ENCODE measurements at regions not wholly inside any gene's neighbourhood (a gene's known extent, or its start where the extent isn't known, plus 50 kb on each side); places are given as distances from the start of the nearest gene placed in this dataset.
"Not testable (repeated sequence)": the region's sequence is repeated elsewhere in the genome, so short reads cannot be mapped to it uniquely, and the experiment has no call there.

DNA sequence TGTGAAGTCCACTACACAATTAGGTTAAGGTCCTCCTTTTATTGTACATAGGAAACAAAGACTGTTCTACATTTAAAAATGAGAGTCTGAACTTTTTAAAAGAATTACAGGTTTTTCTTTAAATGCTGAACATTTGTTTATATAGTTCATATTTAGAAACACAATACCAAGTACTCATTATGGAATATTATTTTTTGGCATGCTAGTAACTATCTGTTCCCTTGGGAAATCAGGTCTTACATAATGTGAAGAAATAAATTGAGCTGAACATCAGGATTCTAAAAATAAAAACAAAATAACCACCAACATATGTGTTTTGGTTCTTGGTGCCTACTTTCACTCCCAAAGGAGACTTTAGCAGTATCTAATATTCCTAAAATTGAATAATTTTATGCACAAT is 230.5 kb upstream of the IZUMO3 start:
- no peak for ATAC-seq (replicated peaks; ENCODE audit: extremely low read depth, poor library complexity, severe bottlenecking)
- Mint-ChIP-seq H3K4me3 (no peak overlapping the region), H3K27ac (ENCODE audit: low read depth) (no peak overlapping the region), H3K27me3 (no peaks in the 10 kb centered on the region), H3K36me3 (ENCODE audit: insufficient read depth) (no peaks in the 10 kb centered on the region), H3K9me3 (peaks cover 22% of the 10 kb centered on the region), H3K4me1 (no peaks in the 10 kb centered on the region)
- no peak for DNase-seq (ENCODE audit: low spot score in 2 of 2)

DNA sequence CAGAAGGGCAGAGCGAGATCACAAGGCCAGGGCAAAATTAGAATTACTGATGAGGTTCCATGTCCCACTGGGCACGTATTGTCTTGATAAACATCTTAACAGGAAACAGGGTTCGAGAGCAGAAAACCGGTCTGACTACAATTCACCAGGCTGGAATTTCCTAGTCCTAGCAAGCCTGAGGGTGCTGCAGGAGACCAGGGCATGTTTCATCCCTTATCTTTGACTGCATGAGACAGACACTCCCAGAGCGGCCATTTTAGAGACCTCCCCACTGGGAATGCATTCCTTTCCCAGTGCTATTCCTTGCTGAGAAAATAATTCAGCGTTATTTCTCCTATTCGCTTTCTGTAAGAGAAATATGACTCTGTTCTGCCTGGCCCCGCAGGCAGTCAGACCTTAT is 228.5 kb upstream of the IZUMO3 start:
- peaks cover 16% of the 10 kb centered on the region for H3K9me3 Mint-ChIP-seq
- H3K27ac Mint-ChIP-seq (ENCODE audit: low read depth); H3K4me1 Mint-ChIP-seq; ATAC-seq (replicated peaks; ENCODE audit: extremely low read depth, poor library complexity, severe bottlenecking); H3K4me3 Mint-ChIP-seq; H3K36me3 Mint-ChIP-seq (ENCODE audit: insufficient read depth); H3K27me3 Mint-ChIP-seq; DNase-seq (ENCODE audit: low spot score in 2 of 2): not testable (repeated sequence)

DNA sequence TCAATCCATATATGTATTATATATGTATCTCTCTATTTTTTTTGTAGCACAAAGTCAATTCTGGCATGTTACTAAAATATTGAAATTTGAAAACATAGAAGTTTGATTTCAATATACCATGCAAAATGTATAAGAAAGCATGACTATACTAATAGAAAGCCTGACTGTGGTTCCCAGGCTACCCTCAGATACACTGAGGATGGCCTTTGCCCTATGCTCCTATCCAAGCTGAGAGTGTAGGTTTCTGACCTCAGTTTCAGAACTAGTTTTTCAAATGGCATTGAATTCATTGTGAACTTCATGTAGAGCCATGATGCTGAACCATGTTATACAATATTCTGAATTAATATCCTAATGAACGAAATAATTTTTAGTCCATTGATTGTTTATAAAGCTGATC is 220.4 kb upstream of the IZUMO3 start:
- DNase-seq (ENCODE audit: low spot score in 2 of 2) (no peak), ATAC-seq (replicated peaks; ENCODE audit: extremely low read depth, poor library complexity, severe bottlenecking) (no peak)
- no peak overlapping the region for H3K4me3 Mint-ChIP-seq
- peaks cover 18% of the 10 kb centered on the region for H3K9me3 Mint-ChIP-seq
- no peaks in the 10 kb centered on the region for H3K36me3 Mint-ChIP-seq (ENCODE audit: insufficient read depth)
- H3K27me3 Mint-ChIP-seq: no peaks in the 10 kb centered on the region
- no peaks in the 10 kb centered on the region for H3K4me1 Mint-ChIP-seq
- no peak overlapping the region for H3K27ac Mint-ChIP-seq (ENCODE audit: low read depth)

DNA sequence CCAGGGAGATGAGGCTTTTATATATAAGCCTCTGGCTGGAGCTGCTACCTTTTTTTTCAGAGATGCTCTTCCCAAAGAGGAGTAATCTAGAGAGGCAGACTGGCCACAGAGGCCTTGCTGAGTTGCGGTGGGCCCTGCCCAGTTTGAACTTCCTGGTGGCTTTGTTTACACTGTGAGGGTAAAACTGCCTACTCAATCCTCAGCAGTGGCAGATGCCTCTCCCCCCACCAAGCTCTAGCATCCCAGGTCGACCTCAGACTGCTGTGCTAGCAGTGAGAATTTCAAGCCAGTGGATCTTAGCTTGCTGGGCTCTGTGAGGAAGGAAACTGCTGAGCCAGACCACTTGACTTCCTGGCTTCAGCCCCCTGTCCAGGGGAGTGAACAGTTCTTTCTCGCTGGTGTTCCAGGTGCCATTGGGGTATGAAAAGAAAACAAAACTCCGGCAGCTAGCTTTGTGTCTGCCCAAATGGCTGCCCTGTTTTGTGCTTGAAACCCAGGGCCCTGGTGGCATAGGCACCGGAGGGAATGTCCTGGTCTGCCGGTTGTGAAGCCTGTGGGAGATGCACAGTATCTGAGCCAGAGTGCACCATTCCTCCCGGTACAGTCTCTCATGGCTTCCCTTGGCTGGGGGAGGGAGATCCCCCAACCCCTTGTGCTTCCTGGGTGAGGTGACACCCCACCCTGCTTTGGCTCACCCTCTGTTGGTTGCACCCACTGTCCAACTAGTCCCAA is 219.5 kb upstream of the IZUMO3 start:
- no peak for ATAC-seq (replicated peaks; ENCODE audit: extremely low read depth, poor library complexity, severe bottlenecking)
- Mint-ChIP-seq H3K4me1 (no peaks in the 10 kb centered on the region), H3K27me3 (no peaks in the 10 kb centered on the region), H3K27ac (ENCODE audit: low read depth) (no peak overlapping the region), H3K36me3 (ENCODE audit: insufficient read depth) (no peaks in the 10 kb centered on the region), H3K4me3 (no peak overlapping the region), H3K9me3 (peaks cover 25% of the 10 kb centered on the region)
- no peak for DNase-seq (ENCODE audit: low spot score in 2 of 2)

DNA sequence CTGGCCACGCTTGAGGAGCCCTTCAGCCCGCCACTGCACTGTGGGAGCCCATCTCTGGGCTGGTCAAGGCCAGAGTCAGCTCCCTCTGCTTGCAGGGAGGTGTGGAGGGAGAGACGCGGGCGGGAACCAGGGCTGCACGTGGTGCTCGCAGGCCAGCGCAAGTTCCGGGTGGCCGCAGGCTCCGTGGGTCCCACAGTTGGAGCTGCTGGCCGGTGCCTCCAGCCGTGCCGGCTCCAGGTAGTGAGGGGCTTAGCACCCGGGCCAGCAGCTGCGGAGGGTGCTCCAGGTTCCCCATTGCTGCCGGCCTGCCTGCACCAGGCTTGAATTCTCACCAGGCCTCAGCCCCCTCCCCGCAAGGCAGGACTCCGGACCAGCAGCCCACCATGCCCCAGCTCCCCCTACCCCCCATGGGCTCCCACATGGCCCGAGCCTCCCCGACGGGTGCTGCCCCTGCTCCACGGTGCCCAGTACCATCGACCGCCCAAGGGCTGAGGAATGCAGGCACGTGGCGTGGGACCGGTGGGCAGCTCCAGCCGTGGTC is 192.8 kb upstream of the IZUMO3 start:
- DNase-seq (ENCODE audit: low spot score in 2 of 2) (no peak), ATAC-seq (replicated peaks; ENCODE audit: extremely low read depth, poor library complexity, severe bottlenecking) (no peak)
- Mint-ChIP-seq H3K4me1 (no peaks in the 10 kb centered on the region), H3K27ac (ENCODE audit: low read depth) (no peak overlapping the region), H3K27me3 (no peaks in the 10 kb centered on the region), H3K36me3 (ENCODE audit: insufficient read depth) (no peaks in the 10 kb centered on the region), H3K4me3 (no peak overlapping the region), H3K9me3 (peaks cover 11% of the 10 kb centered on the region)

DNA sequence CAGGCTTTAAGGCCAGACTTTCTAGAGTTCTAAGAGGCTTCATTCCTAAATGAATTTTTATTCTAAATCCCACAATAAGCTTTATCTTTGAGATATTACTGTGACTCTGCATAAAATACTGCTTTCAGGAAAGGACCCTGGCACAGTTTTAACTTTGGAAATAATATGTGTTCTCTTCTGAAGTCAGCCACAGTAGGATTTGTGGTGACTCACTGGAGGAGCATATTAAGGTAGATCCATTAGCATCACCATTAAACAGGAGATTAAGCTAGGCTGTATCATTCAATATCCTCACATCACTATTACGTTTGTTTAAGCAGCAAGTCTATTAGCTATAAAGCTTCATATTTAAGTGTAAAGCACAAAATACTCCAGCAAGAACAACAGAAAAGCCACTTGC is 186.1 kb upstream of the IZUMO3 start:
- DNase-seq (ENCODE audit: low spot score in 2 of 2) (no peak), ATAC-seq (replicated peaks; ENCODE audit: extremely low read depth, poor library complexity, severe bottlenecking) (no peak)
- H3K4me1 Mint-ChIP-seq: no peaks in the 10 kb centered on the region
- H3K9me3 Mint-ChIP-seq: peaks cover 21% of the 10 kb centered on the region
- H3K27me3 Mint-ChIP-seq: no peaks in the 10 kb centered on the region
- H3K36me3 Mint-ChIP-seq (ENCODE audit: insufficient read depth): no peaks in the 10 kb centered on the region
- H3K27ac Mint-ChIP-seq (ENCODE audit: low read depth): no peak overlapping the region
- no peak overlapping the region for H3K4me3 Mint-ChIP-seq

DNA sequence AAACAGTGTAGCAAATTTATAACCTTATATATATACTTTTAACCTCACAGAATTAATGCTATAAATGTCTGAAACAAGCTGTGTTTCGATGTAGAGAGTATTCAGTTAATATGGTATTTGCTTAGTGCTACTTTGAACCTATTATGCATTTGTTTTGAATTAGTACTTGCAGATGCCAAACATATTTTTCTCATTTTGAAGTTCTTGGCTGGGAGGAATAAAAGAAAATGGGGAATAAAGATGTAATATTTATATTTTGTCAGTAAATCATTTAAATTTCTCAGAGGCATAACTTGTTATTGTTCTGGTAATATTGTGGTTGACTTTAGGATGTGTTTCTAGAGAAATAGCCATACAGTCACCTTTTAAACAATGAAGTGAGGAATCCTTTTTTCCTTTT is 175.9 kb upstream of the IZUMO3 start:
- Mint-ChIP-seq H3K27ac (ENCODE audit: low read depth) (no peak overlapping the region), H3K36me3 (ENCODE audit: insufficient read depth) (no peaks in the 10 kb centered on the region), H3K27me3 (no peaks in the 10 kb centered on the region), H3K4me1 (no peaks in the 10 kb centered on the region), H3K9me3 (peaks cover 19% of the 10 kb centered on the region), H3K4me3 (no peak overlapping the region)
- DNase-seq (ENCODE audit: low spot score in 2 of 2) (no peak), ATAC-seq (replicated peaks; ENCODE audit: extremely low read depth, poor library complexity, severe bottlenecking) (no peak)

DNA sequence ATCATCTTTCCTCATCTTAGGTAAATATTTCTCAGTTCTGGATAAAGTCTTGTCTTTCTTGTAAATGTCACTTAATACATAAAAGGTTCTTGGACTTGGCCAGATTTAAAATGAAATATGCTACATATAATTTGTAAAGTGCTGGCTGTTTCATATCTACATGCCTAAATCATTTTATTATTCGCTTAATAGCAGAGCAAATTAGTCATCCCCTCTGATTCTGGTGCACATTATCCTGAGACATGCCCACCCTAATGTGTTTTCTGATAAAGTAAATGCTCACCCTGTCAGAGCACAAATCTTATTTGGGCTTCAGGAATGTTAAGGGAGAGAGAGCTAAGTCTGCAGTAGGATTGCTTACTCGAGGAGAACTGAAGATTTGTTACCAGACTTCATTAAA is 166.5 kb upstream of the IZUMO3 start:
- no peaks in the 10 kb centered on the region for H3K36me3 Mint-ChIP-seq (ENCODE audit: insufficient read depth)
- no peak overlapping the region for H3K4me3 Mint-ChIP-seq
- H3K27ac Mint-ChIP-seq (ENCODE audit: low read depth): no peak overlapping the region
- H3K27me3 Mint-ChIP-seq: no peaks in the 10 kb centered on the region
- no peaks in the 10 kb centered on the region for H3K4me1 Mint-ChIP-seq
- DNase-seq (ENCODE audit: low spot score in 2 of 2): no peak
- H3K9me3 Mint-ChIP-seq: peaks cover 15% of the 10 kb centered on the region
- ATAC-seq (replicated peaks; ENCODE audit: extremely low read depth, poor library complexity, severe bottlenecking): no peak

DNA sequence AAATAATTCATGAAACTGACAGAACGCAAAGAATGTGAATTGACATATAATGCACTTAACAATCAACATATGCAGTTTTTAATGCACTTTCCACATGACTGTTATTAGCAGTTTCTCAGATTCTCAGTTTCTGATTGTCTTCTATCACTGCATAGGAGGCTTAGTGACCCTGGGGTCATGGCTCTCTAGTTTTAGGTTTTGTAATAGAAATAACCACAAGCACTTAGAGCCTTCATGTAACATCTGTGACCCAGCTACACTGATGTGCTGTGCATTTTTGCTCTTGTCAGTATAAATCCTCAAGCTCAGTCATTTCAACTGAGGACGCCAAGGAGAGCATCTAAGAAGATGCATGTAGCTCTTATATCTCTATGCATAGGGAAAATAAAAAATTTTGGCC is 163.1 kb upstream of the IZUMO3 start:
- no peaks in the 10 kb centered on the region for H3K4me1 Mint-ChIP-seq
- no peaks in the 10 kb centered on the region for H3K27me3 Mint-ChIP-seq
- peaks cover 11% of the 10 kb centered on the region for H3K9me3 Mint-ChIP-seq
- no peaks in the 10 kb centered on the region for H3K36me3 Mint-ChIP-seq (ENCODE audit: insufficient read depth)
- no peak overlapping the region for H3K27ac Mint-ChIP-seq (ENCODE audit: low read depth)
- ATAC-seq (replicated peaks; ENCODE audit: extremely low read depth, poor library complexity, severe bottlenecking): no peak
- no peak for DNase-seq (ENCODE audit: low spot score in 2 of 2)
- H3K4me3 Mint-ChIP-seq: no peak overlapping the region

DNA sequence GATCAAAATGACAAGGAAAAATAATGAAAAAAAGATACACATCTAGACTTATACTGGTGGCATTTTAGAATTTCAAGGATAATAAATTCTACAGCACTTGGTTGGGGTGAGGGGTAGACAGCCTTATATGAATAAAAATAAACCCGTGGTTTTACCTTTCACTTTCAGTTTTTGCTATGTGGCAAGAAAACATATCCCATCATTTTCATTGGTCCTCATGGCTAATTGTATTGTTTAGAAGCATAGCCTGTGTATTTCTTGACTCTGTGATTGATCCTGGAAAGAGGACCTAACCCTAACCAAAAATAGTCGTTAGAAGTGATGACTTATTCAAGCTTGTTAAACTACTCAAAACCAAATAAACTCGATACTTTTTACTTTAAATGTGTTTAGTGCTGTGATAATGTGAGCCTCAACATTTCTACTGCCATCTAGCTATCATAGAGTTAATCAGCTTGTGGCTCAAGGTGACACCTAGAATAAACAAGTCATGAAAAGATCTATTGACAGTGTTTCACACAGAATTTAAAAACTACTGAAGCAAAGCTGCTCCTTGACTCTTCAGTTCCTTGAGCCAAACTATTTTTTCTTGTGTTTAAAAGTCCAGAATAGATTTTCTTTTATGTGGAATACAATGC is 153.3 kb upstream of the IZUMO3 start:
- Mint-ChIP-seq H3K36me3 (ENCODE audit: insufficient read depth) (no peaks in the 10 kb centered on the region), H3K27me3 (no peaks in the 10 kb centered on the region), H3K4me3 (no peak overlapping the region)

DNA sequence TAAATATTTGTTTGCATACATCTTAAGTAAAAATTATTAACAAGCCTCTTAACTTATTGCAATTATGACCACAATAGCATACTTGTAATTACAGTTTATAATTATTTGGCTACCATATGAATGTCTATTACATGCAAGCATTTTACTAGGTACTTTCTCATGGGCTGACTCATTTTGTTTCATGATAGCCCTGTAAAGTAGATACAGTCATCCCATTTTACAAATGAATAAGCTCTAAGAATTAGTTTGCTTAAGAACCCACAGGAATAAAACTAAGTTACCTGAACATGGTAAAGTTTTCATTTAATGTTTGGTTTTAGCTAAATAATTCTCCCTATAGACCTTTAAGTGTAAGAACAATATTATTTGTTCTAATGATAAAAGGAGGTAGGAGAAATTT is 126.6 kb upstream of the IZUMO3 start:
- no peak overlapping the region for H3K27ac Mint-ChIP-seq (ENCODE audit: low read depth)
- DNase-seq (ENCODE audit: low spot score in 2 of 2): no peak
- H3K36me3 Mint-ChIP-seq (ENCODE audit: insufficient read depth): peaks cover 3% of the 10 kb centered on the region
- H3K9me3 Mint-ChIP-seq: peaks cover 20% of the 10 kb centered on the region
- no peak overlapping the region for H3K4me3 Mint-ChIP-seq
- no peaks in the 10 kb centered on the region for H3K4me1 Mint-ChIP-seq
- H3K27me3 Mint-ChIP-seq: no peaks in the 10 kb centered on the region
- no peak for ATAC-seq (replicated peaks; ENCODE audit: extremely low read depth, poor library complexity, severe bottlenecking)

More for the DNA sequence above, 153.3 kb upstream of the IZUMO3 start:
- no peak overlapping the region for H3K27ac Mint-ChIP-seq (ENCODE audit: low read depth)
- ATAC-seq (replicated peaks; ENCODE audit: extremely low read depth, poor library complexity, severe bottlenecking) (no peak), DNase-seq (ENCODE audit: low spot score in 2 of 2) (no peak)
- H3K4me1 Mint-ChIP-seq: no peaks in the 10 kb centered on the region
- H3K9me3 Mint-ChIP-seq: peaks cover 14% of the 10 kb centered on the region

DNA sequence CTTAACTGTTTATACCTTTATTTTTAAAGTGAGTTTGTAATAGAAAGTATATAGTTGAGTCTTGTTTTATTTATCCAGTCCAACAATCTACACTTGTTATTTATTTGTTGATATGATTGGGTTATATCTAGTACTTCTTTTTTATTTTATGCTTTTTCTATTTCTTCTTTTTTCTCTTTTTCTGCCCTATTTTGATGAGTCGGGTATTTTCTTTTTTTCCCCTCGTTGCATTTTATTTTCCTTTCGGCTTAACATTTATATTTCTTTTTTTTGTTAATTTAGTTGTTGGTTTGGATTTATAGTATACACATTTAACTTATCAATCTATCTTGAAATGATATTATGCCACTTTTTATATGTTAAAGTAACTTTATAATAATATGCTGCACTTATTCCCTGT is 111.7 kb upstream of the IZUMO3 start:
- no peak overlapping the region for H3K4me3 Mint-ChIP-seq

DNA sequence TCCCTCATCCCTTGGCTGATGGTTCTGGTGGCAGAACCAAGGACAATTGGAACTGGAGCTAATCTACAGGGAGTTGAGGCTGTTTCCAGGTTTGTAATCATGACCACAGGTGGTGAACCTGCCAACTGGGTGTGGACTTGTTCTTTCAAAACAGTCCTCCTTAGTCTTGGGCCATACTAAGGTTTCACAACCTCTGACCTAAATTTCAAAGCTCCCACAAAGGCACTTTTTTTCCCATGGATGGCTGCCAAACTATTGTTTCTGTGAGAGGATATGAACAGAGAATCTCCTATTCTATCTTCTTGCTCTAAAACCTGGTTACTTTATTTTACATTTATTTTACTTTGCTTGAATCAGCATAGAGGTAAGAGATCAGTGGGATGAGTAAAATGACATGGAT is 106.5 kb upstream of the IZUMO3 start:
- H3K36me3 Mint-ChIP-seq (ENCODE audit: insufficient read depth): no peaks in the 10 kb centered on the region
- no peak overlapping the region for H3K27ac Mint-ChIP-seq (ENCODE audit: low read depth)
- DNase-seq (ENCODE audit: low spot score in 2 of 2) (no peak), ATAC-seq (replicated peaks; ENCODE audit: extremely low read depth, poor library complexity, severe bottlenecking) (no peak)
- no peak overlapping the region for H3K4me3 Mint-ChIP-seq
- H3K27me3 Mint-ChIP-seq: no peaks in the 10 kb centered on the region
- H3K9me3 Mint-ChIP-seq: peaks cover 13% of the 10 kb centered on the region
- H3K4me1 Mint-ChIP-seq: no peaks in the 10 kb centered on the region

More for the DNA sequence above, 111.7 kb upstream of the IZUMO3 start:
- Mint-ChIP-seq H3K36me3 (ENCODE audit: insufficient read depth) (no peaks in the 10 kb centered on the region), H3K27me3 (no peaks in the 10 kb centered on the region), H3K4me1 (no peaks in the 10 kb centered on the region), H3K9me3 (peaks cover 16% of the 10 kb centered on the region), H3K27ac (ENCODE audit: low read depth) (no peak overlapping the region)
- ATAC-seq (replicated peaks; ENCODE audit: extremely low read depth, poor library complexity, severe bottlenecking): no peak
- DNase-seq (ENCODE audit: low spot score in 2 of 2): no peak
